GM21390 (cell line): ENCODE measurements at regions not wholly inside any gene's neighbourhood (a gene's known extent, or its start where the extent isn't known, plus 50 kb on each side); places are given as distances from the start of the nearest gene placed in this dataset.
"Not testable (repeated sequence)": the region's sequence is repeated elsewhere in the genome, so short reads cannot be mapped to it uniquely, and the experiment has no call there.

Experiments
- ATAC-seq: cut with Tn5 transposase; IDR thresholded peaks from one replicate; pipeline ENCODE4 v1.9.1; 2021; ENCODE audit not compliant: unreplicated experiment

DNA sequence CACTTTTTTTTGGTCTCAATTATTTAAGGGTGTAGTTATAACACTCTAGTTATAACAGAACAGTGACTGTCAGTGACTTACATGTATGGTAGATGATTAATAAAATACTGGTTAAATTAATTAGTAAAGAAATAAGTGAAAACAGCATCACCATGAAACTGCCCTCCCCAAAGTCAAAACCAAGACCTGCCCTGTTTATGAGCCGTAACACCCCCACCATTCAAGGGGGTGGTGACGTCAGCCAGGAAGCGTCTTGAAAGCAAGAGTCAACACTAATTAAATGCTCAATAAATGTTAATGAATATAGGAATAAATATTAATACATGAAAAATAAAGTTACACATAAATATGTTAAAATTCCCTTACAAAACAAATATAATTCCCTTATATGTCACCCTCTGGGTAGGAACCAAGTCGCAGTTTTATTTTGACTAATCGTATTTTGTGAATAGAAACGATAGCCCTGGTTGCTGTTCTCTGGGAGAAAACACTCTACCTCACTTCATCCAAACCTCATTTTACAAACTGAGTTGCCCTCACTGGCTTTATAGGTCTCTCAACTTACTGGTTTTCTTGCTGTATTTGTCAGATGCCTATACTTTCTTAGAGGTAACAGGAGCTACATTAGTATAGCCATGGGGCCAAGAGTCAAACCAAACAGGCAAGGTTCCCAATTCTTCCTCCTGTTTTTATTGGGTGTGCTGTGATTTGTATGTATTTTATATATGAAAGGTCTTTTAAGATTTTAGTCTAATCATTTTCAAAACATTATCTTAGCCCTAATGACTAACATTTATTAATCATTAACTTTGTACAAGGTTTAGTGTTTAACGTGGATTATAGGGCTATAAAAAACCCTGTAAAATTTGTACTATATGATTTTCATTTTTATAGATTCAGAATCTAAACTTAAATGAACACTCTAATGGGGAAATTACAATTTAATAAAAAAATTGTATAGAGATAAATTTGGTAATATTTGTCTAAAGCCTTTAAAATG lies 227.9 kb upstream of the IRAK1BP1 start:
- no peak for ATAC-seq

DNA sequence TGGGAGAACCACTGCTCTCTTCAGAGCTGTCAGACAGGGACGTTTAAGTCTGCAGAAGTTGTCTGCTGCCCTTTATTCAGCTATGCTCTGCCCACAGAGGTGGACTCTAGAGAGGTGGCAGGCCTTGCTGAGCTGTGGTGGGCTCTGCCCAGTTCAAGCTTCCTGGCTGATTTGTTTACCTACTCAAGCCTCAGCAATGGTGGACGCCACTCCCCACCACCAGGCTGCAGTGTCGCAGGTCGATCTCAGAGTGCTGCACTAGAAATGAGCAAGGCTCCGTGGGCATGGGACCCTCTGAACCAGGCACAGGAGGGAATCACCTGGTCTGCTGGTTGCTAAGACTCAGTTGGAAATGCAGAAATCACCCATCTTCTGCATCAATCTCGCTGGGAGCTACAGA lies 223.4 kb upstream of the IRAK1BP1 start:
- ATAC-seq: not testable (repeated sequence)

DNA sequence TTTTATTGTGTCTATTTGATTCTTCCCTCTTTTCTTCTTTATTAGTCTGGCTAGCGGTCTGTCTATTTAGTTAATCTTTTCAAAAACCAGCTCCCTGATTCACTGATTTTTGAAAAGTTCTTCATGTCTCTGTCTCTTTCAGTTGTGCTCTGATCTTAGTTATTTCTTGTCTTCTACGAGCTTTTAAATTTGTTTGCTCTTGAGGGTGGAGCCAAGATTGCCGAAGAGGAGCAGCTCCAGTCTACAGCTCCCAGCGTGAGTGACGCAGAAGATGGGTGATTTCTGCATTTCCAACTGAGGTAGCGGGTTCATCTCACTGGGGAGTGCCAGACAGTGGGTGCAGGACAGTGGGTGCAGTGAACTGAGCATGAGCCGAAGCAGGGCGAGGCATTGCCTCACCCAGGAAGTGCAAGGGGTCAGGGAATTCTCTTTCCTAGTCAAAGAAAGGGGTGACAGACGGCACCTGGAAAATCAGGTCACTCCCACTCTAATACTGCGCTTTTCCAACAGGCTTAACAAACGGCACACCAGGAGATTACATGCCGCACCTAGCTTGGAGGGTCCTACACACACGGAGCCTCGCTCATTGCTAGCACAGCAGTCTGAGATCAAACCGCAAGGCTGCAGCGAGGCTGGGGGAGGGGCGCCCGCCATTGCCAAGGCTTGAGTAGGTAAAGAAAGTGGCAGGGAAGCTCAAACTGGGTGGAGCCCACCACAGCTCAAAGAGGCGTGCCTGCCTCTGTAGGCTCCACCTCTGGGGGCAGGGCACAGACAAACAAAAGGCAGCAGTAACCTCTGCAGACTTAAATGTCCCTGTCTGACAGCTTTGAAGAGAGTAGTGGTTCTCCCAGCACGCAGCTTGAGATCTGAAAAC lies 220.6 kb upstream of the IRAK1BP1 start:
- not testable (repeated sequence) for ATAC-seq

DNA sequence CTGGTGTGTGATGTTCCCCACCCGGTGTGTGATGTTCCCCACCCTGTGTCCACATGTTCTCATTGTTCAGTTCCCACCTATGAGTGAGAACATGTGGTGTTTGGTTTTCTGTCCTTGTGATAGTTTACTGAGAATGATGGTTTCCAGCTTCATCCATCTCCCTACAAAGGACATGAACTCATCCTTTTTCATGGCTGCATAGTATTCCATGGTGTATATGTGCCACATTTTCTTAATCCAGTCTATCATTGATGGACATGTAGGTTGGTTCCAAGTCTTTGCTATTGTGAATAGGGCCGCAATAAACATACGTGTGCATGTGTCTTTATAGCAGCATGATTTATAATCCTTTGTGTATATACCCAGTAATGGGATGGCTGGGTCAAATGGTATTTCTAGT lies 201.5 kb upstream of the IRAK1BP1 start:
- ATAC-seq: not testable (repeated sequence)

DNA sequence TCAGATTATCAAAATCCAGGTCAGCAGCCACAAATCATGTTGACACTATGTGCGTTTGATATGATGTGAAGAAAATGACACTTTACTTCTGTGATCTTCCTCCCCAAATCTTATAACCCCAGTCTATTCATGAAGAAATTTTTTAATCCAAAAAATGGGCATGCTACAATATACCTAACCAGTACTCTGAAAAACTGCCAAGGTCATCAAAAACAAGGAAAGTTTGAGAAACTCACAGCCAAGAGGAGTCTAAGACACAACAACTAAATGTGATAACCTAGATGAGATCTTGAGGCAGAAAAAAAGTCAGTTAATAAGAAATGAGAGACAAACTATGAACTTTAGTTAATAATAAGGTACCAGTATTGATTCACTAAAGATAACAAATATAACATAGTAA lies 200.6 kb upstream of the IRAK1BP1 start:
- no peak for ATAC-seq

DNA sequence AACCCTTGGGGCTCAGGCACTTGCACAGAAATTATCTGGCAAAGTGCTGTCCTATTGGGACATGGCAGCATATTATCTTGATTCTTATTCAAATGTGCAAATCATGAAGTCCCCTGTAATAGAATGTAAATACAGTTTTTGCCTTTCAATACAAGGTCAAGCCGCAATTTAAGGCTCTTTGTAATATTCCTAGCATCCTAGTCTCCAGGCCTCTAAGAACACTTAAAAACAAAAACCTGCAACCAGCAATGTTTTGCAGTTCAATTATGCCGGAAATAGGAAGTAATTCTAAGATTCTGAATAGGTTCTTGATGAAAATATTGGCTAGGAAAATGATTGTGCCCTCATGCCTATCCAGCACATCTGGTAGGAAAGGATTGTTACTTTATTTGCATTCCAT lies 197.2 kb upstream of the IRAK1BP1 start:
- no peak for ATAC-seq

DNA sequence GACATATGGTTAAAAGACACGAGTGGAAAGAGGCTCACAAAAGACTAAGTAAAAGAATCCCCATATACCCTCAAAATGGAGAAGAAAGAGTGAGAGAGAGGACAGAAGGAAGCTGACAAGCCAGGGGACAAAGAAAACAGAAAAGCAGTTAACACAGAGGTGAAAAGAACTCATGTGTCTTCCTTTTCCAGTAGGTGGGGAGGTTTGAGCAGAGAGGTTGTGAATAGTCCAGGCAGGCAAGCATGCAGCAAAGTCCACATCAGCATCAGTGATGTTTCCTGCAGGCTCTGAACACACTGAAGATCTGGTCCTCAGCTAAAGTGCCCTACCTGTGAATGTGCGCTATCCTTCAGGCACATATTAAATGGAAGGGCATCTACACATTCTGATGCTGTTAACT lies 196.5 kb upstream of the IRAK1BP1 start:
- ATAC-seq: no peak

DNA sequence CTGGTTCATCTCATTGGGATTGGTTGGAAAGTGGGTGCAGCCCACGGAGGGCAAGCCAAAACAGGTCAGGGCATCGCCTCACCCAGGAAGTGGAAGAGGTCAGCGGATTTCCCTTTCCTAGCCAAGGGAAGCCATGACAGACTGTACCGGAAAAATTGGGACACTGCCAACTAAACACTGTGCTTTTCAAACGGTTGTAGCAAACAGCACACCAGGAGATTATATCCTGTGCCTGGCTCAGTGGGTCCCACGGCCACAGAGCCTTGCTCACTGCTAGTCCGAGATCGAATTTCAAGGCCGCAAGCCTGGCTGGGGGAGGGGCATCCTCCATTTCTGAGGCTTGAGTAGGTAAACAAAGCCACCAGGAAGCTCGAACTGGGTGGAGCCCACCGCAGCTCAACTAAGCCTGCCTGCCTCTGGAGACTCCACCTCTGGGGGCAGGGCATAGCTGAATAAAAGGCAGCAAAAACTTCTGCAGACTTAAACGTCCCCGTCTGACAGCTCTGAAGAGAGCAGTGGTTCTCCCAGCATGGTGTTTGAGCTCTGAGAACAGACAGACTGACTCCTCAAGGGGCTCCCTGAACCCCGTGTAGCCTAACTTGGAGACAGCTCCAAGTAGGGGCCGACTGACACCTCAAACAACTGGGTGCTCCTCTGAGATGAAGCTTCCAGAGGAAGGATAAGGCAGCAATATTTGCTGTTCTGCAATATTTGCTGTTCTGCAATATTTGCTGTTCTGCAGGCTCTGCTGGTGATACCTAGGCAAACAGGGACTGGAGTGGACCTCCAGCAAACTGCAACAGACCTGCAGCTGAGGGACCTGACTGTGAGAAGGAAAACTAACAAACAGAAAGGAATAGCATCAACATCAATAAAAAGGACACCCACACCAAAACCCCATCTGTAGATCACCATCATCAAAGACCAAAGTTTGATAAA lies 191.0 kb upstream of the IRAK1BP1 start:
- ATAC-seq: not testable (repeated sequence)

DNA sequence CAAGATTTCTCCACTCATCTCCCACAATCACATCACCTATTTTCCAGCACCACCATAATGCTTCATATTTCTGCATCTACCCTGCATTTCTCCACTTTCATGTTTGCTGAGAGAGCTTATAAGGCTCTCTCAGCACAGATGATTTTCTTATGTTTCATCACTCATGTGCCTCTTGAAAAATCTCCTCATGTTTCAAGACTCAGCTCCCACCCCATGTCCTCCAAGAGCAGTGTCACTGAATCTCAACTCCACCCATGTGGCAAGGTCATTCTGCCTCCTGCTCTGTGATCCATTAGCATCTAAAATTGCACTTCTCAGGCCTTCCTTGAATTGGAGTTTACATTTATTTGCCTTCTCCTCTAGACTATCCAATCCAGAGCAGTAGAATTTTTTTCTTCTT lies 178.7 kb upstream of the IRAK1BP1 start:
- ATAC-seq: no peak

DNA sequence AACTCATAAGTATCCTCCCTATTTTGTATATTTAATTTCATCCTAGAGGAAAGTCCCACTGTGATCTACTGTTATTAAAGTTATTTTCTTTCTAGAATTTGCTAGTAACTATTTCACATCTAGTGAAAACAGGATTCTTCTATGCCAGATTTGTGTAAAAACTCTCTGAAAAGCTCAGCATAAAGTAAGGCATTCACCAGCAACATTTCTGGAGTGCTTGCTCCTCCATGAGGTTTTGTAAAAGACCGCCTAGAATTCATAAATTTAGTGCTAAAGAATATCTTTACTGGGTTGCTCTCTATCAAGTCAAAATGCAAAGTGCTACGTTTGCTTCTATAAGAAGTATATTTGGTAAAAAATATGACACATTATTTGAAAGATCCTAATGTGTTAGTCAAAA lies 173.5 kb upstream of the IRAK1BP1 start:
- ATAC-seq: no peak

DNA sequence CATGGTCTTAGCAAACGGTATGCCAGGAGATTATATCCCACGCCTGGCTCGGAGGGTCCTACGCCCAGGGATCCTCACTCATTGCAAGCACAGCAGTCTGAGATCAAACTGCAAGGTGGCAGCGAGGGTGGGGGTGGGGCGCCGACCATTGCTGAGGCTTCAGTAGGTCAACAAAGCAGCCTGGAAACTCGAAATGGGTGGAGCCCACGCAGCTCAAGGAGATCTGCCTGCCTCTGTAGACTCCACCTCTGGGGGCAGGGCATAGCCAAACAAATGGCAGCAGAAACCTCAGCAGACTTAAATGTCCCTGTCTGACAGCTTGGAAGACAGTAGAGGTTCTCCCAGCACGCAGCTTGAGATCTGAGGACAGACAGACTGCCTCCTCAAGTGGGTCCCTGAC lies 172.7 kb upstream of the IRAK1BP1 start:
- ATAC-seq: not testable (repeated sequence)

DNA sequence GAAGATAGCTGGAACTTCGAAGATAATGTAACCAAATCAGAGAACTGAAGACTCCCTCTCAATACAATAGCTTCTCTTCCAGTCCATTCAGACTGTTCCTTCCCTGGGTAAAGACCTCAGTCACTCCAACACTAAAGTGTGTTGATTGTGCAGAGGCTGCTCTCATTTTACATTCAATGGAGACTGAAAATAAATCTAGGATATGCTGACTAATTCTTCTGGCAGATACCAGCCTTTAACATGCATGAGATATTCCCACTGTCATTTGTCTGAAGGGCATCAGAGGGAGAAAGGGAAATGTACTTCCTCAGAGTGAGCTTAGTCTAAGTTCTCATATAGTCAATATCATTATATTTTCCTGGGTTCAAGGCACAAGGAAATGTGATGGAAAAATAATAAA lies 166.4 kb upstream of the IRAK1BP1 start:
- ATAC-seq: no peak

DNA sequence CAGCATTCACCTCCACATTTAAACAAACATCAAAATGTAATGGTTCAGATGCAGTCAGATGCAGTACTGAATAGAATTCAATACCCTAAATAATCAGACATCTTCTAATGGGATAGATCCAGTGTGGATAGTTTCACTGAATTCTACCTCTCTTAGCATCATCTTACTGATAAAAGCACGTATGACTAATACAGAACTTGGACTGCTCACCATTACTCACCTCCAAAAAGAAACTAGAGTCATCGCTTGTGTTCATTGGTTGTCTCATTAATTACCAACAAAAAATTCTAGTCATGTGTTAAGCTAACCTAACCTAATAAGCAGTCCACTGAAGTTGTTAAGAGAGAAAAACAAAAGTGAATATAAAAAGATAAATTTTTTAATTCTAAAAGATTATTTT lies 165.9 kb upstream of the IRAK1BP1 start:
- ATAC-seq: no peak

DNA sequence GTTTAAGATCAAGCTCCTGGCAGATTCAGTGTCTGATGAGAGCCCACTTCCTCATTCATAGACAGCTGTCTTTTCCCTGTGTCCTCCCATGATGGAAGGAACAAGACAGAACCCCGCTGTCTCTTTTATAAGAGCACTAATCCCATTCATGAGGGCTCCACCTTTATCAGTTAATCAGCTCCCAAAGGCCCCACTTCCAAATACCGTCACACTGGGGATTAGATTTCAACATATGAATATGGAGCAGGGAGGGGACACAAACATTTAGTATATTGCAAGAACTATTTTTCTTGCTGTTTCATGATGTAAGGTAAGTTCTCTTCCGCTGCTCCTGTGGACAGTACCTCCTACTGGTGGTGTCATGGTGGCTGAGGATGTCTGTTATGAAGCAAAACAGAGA lies 158.3 kb upstream of the IRAK1BP1 start:
- ATAC-seq: no peak

DNA sequence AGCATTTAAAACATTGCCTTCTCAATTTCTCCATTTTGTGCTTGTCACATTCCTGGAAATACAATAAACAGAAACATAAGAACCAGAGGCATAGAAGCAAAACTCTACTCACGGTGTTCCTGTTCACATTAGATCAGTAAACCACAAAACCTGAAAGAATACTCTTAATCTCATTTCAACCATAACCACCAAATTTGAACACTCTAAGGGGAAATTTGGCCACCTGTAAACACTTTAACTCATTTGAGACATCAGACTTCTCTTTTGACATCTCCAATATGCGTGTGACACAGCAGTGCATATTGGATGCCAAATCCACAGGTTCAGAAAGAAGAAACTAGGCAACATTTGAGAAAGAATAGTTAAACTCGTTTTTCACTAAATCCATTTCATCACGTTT lies 153.8 kb upstream of the IRAK1BP1 start:
- ATAC-seq: no peak

DNA sequence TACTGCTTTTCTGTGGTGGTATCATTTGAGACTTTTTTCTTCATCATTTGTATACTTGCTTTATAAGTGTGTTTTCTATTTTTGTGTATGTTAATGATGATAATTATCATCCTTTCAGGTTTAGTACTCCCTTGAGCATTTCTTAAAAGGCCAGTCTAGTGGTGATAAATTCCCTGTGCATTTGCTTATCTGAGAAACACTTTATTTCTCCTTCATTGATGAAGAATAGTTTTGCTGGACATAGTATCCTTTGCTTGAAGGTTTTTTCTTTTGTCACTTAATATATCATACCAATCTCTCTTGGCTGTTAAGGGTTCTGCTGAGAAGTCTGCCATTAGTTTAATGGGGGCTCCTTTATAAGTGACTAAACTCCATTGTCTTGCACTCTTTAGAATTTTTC lies 123.2 kb upstream of the IRAK1BP1 start:
- ATAC-seq: no peak

DNA sequence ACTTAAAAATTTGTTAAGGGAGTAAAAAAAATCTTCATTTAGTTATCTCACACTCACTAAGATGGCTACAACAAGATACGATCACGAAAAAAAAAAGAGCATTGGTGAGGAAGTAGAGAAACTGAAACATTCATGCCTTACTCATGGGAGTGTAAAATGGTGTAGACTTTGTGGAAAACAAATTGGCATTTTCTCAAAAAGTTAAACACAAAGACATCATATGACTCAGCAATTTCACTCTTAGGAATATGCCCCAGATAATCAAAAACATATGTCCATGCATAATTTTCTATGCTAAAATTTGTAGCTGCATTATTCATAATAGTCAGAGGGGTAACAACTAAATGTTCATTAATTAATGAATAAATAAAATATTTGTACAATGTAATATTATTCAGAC lies 120.9 kb upstream of the IRAK1BP1 start:
- no peak for ATAC-seq

DNA sequence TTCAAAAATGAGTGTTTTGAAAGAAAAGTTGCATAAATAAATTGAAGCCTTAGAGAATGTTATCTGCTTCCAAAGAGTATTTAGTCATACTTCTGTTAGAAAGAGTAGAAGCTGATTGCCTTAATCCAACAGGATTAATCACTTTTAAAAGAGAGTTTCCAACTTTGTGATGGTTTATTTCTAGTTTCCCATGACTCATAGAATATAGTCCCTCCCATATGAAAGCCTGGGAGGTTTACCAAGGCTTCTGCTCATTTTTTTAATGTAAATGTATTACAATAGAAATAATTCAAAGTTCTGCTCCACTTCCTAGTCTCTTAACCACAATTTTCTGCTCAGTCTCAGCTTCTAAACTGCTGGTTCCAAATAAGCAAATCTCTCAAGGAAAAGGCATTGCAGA lies 118.0 kb upstream of the IRAK1BP1 start:
- no peak for ATAC-seq

DNA sequence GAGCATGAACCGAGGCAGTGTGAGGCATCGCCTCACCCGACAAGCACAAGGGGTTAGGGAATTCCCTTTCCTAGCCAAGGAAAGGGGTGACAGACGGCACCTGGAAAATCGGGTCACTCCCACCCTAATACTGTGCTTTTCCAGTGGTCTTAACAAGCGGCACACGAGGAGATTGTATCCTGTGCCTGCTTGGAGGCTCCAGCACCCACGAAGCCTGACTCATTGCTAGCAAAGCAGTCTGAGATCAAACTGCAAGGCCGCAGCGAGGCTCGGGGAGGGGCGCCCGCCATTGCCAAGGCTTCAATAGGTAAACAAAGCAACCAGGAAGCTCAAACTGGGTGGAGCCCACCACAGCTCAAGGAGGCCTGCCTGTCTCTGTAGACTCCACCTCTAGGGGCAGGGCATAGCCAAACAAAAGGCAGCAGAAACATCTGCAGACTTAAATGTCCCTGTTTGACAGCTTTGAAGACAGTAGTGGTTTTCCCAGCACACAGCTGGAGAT lies 109.0 kb upstream of the IRAK1BP1 start:
- ATAC-seq: not testable (repeated sequence)

DNA sequence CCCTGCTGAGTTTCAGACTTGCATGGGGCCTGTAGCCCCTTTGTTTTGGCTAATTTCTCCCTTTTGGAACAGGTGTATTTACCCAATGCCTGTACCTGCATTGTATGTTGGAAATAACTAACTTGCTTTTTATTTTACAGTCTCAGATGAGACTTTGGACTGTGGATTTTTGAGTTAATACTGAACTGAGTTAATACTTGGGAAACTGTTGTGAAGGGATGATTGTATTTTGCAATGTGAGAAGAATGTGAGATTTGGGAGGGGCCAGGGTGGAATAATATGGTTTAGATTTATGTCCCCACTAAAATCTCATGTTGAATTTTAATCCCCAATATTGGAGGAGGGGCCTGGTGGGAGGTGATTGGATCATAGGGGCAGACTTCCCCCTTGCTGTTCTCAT lies 99.1 kb upstream of the IRAK1BP1 start:
- ATAC-seq: no peak

DNA sequence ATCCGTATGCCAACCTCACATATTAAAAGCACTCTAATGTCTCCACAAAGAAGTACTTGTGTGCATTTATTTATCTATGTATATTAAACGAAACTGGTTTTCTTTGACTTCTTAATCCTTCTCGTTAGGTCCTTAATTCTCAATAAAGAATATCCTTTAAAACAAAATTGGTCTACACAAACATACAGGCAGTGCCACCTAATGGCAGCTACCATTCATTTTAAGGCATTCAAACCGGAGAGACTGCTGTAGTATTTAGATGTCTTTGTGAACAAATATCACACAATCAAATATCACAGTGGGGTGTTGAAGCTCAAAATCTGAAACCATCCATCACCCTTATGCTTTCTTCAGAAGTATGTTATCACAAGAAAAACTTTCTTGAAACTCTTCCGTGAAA lies 96.6 kb upstream of the IRAK1BP1 start:
- no peak for ATAC-seq
